ENCODE measurements at regions not wholly inside any gene's neighbourhood (a gene's known extent, or its start where the extent isn't known, plus 50 kb on each side); places are given as distances from the start of the nearest gene placed in this dataset.

GRCh38 chr14:48096897-48097296 is 421.5 kb upstream of the MDGA2 start:
- TF ChIP-seq CTCF (IDR thresholded peaks at IDR 0.05) (no peak), EZH2phosphoT487 (IDR thresholded peaks at IDR 0.05) (no peak)

All from neural progenitor cell (in vitro differentiated cells).